ENCODE measurements at regions not wholly inside any gene's neighbourhood (a gene's known extent, or its start where the extent isn't known, plus 50 kb on each side); places are given as distances from the start of the nearest gene placed in this dataset.

DNA sequence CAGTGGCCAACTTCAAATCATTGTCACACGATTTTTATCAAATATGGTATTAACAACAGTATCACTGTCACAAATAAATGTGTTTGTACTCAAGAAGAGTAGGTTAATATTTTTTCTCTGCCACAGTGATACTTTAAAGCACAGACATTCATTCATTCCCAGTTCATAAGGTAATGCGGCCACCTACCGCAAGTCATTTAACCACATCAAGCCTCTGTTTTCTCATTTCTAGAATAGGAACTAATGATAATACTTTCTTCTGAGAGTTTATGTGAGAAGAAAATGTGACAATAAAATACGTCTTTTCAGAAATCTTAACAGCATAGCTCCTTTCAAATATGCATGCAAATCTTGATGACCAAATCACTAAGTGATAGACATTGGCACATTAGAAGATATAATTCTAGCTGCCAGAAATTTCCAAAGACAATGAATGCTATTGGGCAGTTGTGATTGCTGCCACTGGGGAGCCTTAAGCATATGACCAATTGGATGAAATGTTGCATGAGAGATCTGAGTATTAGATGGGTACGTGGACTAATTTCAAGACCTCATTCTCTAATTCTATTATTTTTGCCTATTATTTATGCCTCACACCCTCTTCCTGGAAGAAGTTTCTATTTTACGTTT, 430.9 kb downstream of the PID1 start:
- TF ChIP-seq, protein P1, sequence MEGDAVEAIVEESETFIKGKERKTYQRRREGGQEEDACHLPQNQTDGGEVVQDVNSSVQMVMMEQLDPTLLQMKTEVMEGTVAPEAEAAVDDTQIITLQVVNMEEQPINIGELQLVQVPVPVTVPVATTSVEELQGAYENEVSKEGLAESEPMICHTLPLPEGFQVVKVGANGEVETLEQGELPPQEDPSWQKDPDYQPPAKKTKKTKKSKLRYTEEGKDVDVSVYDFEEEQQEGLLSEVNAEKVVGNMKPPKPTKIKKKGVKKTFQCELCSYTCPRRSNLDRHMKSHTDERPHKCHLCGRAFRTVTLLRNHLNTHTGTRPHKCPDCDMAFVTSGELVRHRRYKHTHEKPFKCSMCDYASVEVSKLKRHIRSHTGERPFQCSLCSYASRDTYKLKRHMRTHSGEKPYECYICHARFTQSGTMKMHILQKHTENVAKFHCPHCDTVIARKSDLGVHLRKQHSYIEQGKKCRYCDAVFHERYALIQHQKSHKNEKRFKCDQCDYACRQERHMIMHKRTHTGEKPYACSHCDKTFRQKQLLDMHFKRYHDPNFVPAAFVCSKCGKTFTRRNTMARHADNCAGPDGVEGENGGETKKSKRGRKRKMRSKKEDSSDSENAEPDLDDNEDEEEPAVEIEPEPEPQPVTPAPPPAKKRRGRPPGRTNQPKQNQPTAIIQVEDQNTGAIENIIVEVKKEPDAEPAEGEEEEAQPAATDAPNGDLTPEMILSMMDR (IDR thresholded peaks at IDR 0.05; ENCODE audit: low read length), result no peak
- no peak for TF ChIP-seq EZH2 (IDR thresholded peaks at IDR 0.05; ENCODE audit: borderline replicate concordance, low read length)
